ENCODE measurements at regions not wholly inside any gene's neighbourhood (a gene's known extent, or its start where the extent isn't known, plus 50 kb on each side); places are given as distances from the start of the nearest gene placed in this dataset.
"Not testable (repeated sequence)": the region's sequence is repeated elsewhere in the genome, so short reads cannot be mapped to it uniquely, and the experiment has no call there.

GRCh38 chr12:68483592-68484383 is 126.9 kb upstream of the RAP1B start:
- Histone ChIP-seq H3K36me3 (ENCODE audit: control insufficient read depth in 2 of 2, insufficient read depth in 1 of 2, low read length in 2 of 2) (no peaks in the 10 kb centered on the region), H3K27ac (ENCODE audit: extremely low read depth, low read depth, low read length) (no peak overlapping the region), H3K4me3 (ENCODE audit: low read depth, low read length) (no peak overlapping the region), H3K4me1 (ENCODE audit: control insufficient read depth, insufficient read depth, low read length) (no peaks in the 10 kb centered on the region), H3K9me3 (ENCODE audit: control insufficient read depth, insufficient read depth, low read depth, low read length) (no peaks in the 10 kb centered on the region)
- TF ChIP-seq OVOL3 (tag by site-specific recombination; IDR thresholded peaks at IDR 0.05) (no peak), ZFP69B (tag by site-specific recombination; IDR thresholded peaks at IDR 0.05) (no peak), PRDM10 (tag by site-specific recombination; IDR thresholded peaks at IDR 0.05) (no peak), ZNF629 (tag by site-specific recombination; IDR thresholded peaks at IDR 0.05) (no peak)
- ChIA-PET CTCF (no interaction called here), POLR2A (interaction anchor here (0.6 kb wide), 1 partner anchor 8 kb away, joined by 3 read pairs; no protein-coding TSS in a partner anchor)

GRCh38 chr12:68484578-68484977 is 126.1 kb upstream of the RAP1B start:
- H3K9me3 ChIP-seq (ENCODE audit: control insufficient read depth, insufficient read depth, low read depth, low read length); H3K36me3 ChIP-seq (ENCODE audit: control insufficient read depth in 2 of 2, insufficient read depth in 1 of 2, low read length in 2 of 2); H3K27ac ChIP-seq (ENCODE audit: extremely low read depth, low read depth, low read length); CTCF ChIA-PET; H3K4me1 ChIP-seq (ENCODE audit: control insufficient read depth, insufficient read depth, low read length); H3K4me3 ChIP-seq (ENCODE audit: low read depth, low read length): not testable (repeated sequence)
- POLR2A ChIA-PET = interaction anchor here (0.6 kb wide), 1 partner anchor 9 kb away, joined by 3 read pairs; no protein-coding TSS in a partner anchor

- CTCF ChIA-PET = interaction anchor here (1.2 kb wide), 1 partner anchor 12 kb away, joined by 3 read pairs; no protein-coding TSS in a partner anchor
- H3K9me3 ChIP-seq (ENCODE audit: control insufficient read depth, insufficient read depth, low read depth, low read length); H3K27ac ChIP-seq (ENCODE audit: extremely low read depth, low read depth, low read length); POLR2A ChIA-PET; H3K4me1 ChIP-seq (ENCODE audit: control insufficient read depth, insufficient read depth, low read length); H3K36me3 ChIP-seq (ENCODE audit: control insufficient read depth in 2 of 2, insufficient read depth in 1 of 2, low read length in 2 of 2); H3K4me3 ChIP-seq (ENCODE audit: low read depth, low read length): not testable (repeated sequence)
These were observed 124.2 kb upstream of the RAP1B start for GRCh38 chr12:68486449-68486848.

GRCh38 chr12:68487721-68488309 is 122.9 kb upstream of the RAP1B start:
- Histone ChIP-seq H3K36me3 (ENCODE audit: control insufficient read depth in 2 of 2, insufficient read depth in 1 of 2, low read length in 2 of 2) (no peaks in the 10 kb centered on the region), H3K4me1 (ENCODE audit: control insufficient read depth, insufficient read depth, low read length) (no peaks in the 10 kb centered on the region), H3K27ac (ENCODE audit: extremely low read depth, low read depth, low read length) (no peak overlapping the region), H3K9me3 (ENCODE audit: control insufficient read depth, insufficient read depth, low read depth, low read length) (no peaks in the 10 kb centered on the region), H3K4me3 (ENCODE audit: low read depth, low read length) (no peak overlapping the region)
- POLR2A ChIA-PET = no interaction called here
- CTCF ChIA-PET = no interaction called here
- TF ChIP-seq BCL11A (tag by site-specific recombination; IDR thresholded peaks at IDR 0.05; ENCODE audit: low read depth) = no peak
- no peak for TF ChIP-seq PRDM10 (tag by site-specific recombination; IDR thresholded peaks at IDR 0.05)
- TF ChIP-seq ZNF692 (tag by site-specific recombination; IDR thresholded peaks at IDR 0.05) = no peak
- TF ChIP-seq ZNF404 (tag by site-specific recombination; IDR thresholded peaks at IDR 0.05) = no peak
- TF ChIP-seq ZNF830 (tag by site-specific recombination; IDR thresholded peaks at IDR 0.05; ENCODE audit: low read depth) = no peak
- TF ChIP-seq ZNF701 (tag by site-specific recombination; IDR thresholded peaks at IDR 0.05) = no peak
- no peak for TF ChIP-seq ZNF138 (tag by site-specific recombination; IDR thresholded peaks at IDR 0.05; ENCODE audit: borderline replicate concordance)

All from HEK293 (cell line).